ENCODE measurements at regions not wholly inside any gene's neighbourhood (a gene's known extent, or its start where the extent isn't known, plus 50 kb on each side); places are given as distances from the start of the nearest gene placed in this dataset.
A peak's percentile ranks its signal among the peaks of the same experiment; 100 is the strongest.
"Not testable (repeated sequence)": the region's sequence is repeated elsewhere in the genome, so short reads cannot be mapped to it uniquely, and the experiment has no call there.

DNA sequence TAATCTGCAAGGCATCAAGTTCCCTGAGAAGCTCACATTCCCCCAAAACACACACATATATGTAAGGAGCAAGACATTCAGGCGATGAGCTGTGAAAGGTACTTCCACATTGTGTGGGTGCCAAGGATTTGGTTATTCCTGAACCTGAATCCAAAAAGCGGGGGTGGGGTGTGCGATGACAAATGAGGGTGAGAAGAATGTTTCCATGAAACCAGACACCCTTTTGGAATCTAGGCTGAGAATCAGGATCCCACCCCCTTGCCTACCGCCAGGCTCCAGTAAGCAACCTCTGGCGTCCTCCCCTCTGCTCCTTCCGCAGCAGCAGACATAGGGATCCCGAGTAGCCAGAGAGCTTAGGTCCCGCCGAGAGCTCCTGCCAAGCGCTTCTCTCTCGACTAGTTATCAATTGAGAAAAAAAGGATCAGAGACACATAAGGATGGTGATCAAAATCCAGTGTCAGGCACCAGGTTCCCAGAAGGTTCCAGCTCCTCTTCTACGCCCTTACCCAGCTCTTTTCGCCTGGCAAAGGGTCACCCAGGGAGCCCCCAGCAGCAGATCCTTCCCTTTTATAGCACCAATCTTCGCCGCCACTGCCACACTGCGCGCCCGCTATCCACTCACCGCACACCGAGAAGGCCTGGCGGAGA lies 191.1 kb downstream of the USP22 start:
- DNase-seq: not testable (repeated sequence)

GRCh38 chr17:20852239-20852989 lies 190.4 kb downstream of the USP22 start:
- DNase-seq: peak; percentile 31 to 32

- DNase-seq: no peak
These were observed 189.8 kb downstream of the USP22 start for GRCh38 chr17:20852990-20853370.

DNA sequence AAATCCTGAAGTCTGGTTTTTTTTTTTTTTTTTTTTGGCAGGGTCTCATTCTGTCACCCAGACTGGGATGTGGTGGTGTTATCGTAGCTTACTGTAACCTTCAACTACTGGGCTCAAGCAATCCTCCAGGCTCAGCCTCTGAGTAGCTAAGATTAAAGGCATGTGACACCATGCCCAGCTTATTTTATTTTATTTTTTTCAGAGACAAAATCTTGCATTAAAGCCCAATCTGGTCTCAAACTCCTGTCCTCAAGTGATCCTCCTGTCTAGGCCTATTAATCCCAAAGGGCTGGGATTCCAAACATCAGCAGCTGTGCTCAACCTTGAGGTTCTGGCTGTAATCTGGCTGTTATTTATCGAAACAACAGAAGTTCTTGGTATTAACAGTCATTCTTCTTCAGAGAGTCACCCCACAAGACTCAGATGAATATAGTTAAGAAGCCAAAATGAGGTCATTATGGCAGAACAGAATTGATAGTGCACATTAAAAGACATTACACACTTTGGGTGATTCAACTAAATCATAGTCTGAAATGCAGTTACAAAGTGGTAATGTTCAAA lies 186.8 kb downstream of the USP22 start:
- not testable (repeated sequence) for DNase-seq

DNA sequence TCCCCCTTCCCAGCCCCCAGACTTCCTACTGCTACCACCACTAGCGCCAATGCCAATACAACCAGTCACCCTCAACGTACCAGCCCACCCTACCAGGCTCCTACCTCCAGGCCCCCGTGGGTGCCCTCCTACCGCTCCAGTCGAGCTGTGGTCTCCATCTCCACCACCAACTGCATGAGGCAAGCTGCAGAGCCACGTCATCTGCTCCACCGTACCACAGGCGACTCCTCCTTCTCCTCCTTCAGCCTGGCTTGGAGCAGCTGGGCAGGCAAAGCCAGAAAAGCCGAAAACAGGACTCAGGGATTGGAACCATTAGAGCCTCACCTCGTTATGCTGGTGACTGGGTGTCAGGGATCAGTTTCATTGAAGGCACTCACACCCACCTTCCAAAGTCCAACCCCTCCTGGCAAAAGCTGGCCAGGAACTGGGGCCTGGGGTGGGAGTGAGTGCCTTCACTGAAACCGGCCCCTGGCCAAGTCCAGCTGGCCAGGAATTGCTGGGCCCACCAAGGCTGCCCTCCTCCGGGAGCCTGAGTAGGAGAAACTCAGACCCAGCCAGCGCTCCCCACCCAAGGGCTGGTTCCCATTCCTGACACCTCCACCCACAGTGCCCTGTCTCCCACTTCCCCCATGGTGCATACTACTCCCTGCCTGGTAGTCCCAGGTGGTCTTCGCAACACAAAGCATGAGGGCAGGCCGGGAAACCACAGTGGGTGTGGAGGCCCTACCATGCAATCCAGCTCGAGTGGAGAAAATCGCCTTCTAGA lies 176.2 kb downstream of the USP22 start:
- DNase-seq: not testable (repeated sequence)

DNA sequence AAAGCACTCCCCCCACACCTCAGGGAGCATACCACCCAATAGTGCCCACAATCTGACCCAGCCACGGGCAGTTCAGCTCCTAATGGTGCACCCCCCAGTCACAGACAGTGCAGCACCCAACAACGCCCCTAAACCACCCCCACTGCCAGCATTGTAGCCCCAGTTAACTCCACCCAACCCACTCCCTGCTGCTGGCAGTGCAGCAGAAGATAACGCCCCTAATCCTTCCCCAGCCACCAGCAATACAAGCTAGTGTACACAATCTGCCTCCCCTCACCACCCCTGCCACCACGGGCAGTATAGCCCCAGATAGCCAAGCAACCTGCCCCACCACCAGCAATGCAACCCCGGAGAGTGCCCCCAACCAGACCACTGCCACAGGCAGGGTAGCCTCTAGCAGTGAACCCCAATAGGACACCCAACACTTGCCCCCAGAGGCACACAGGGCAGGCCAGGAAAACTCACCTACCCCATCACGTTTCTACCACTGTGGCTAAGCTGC lies 175.3 kb downstream of the USP22 start:
- DNase-seq: not testable (repeated sequence)

- not testable (repeated sequence) for DNase-seq
These were observed 174.7 kb downstream of the USP22 start for GRCh38 chr17:20867938-20868661.

DNA sequence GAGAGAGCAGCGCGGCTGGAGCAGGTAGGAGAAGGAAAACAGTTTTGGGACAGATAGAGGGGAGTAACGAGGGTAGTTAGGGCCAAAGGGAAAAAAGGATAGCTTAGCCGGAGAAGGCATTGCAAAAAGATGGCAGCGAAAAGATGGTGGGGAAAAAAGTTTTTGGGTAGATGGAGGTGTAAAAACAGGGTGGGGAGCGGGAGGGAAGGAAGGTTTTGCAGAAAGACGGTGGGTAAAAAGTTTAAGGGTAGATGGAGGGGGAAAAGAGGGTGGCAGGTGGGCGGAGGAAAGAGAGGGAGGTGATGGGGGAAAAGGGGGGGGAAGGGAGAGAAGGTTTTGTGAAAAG lies 174.2 kb downstream of the USP22 start:
- DNase-seq: not testable (repeated sequence)

GRCh38 chr17:20873173-20873572 lies 169.6 kb downstream of the USP22 start:
- DNase-seq: not testable (repeated sequence)

GRCh38 chr17:20873688-20874328 lies 169.0 kb downstream of the USP22 start:
- not testable (repeated sequence) for DNase-seq

DNA sequence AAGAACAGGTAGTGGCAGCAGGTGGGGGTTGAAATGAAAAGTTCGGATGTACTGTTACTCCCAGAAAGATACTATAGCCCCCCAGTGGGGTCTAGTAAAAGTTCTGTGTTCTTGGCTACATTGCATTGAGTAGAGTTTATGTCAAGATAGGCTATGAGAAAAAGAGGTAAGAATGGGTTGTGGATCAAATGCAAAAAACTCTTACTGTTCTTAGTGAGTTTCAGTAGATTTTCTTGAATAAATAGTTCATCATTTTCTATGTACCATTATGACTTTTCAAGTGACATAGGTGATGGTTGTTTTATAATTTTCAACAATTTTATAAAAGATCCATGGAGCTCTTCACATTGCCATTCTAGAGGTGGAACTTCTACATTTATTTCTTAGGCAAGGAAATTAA lies 165.4 kb downstream of the USP22 start:
- not testable (repeated sequence) for DNase-seq

DNA sequence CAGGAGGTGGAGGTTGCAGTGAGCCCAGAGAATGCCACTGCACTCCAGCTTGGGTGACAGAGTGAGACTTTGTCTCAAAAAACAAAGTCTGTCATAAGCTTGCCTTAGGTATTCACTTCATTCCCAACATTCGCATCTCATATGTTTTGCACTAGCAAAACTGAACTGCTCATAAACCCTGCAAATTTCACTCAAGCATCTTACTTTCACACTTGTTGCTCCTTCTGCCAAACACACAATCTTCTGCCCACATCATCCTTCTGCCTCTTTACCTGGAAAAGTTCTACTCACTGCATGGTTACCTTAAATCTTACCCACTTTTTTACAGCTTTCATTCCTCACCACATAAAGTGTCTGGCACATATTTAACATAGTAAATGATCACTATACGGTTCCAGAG lies 152.5 kb downstream of the USP22 start:
- no peak for DNase-seq

DNA sequence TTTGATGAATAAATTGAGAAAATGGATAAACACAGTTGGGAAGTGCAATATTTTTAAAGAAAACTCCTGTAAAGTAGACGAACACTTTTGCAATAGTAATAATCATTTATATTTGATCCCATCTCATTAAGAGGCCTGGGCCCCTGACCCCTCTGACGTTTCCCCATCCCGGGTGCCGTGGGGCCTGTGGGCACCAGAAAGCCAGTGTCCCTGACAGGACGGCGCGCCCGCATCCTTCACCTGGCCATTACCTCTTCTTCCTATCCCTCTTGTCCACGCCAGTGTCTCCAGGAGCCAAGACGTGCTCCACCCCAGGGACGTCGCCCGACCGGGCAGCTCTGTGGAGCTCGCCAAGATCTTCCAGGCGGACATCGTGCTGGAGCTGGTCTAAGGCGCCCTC lies 147.4 kb downstream of the USP22 start:
- DNase-seq: not testable (repeated sequence)

DNA sequence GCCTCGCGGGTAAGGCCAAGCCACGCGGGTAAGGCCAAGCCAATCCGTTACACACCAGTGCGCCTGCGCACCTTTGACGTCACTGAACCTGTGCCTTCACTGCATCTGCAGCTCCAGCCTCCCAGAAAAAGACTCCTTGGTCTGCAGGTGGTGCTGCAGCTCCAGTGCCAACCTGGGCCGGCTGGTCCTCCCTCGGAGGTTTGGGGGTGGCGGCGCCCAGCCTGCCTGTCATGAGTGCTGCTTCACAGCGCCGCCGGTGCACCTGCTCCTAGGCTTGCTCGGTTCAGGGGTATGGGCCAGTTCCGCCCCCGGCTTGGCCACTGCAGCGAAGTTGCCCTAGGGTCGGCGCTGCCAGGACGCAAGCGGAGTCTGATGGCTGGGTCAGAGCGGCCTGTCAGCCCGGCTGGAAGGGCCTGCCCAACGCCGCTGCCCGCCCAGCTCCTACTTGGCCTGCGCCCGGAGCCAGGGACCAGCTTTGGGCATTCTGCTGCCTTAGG lies 146.6 kb downstream of the USP22 start:
- peak; percentile 52 to 63 for DNase-seq

DNA sequence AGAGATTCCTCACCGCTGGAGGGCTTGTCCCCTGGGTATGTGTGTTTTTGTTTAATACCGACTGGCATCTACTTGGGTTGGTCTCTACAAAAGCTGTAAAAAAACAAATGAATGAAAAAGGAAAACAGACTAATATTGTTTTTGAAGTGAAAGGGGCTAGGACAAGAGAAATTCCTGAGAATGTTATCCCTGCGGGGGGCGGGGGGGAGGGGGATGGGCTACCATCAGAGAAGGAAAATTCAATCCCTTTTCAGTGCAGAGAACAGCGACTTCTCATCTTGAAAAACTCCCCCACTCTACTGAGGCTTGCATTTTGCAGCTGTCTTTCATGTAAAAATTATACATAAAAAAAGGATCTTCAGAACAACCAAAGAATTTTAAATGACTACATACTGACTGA lies 144.1 kb downstream of the USP22 start:
- not testable (repeated sequence) for DNase-seq

DNA sequence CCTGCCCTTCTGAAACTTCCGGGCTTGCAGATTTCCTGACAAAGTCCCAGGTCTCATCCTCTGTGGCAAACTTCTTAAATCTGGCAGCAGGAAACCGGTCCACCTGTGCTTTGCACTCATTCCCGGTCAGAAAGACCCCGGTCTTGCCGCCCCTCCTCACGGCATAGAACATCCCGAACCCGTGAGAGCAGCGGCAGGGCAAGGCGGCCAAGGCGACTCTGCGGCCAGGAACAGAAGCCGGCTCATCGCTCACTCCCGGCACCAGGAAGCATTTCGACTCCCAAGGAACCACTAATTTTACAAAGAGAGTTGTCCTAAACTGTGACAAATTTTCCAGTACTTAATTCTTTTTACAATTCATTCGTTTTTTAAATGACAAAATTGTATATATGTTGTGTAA lies 140.3 kb downstream of the USP22 start:
- not testable (repeated sequence) for DNase-seq

- DNase-seq: not testable (repeated sequence)
These were observed 139.3 kb downstream of the USP22 start for GRCh38 chr17:20903549-20903948.

- peak; percentile 85 to 88 for DNase-seq
These were observed 134.2 kb downstream of the USP22 start for GRCh38 chr17:20908313-20909267.

GRCh38 chr17:20914658-20915057 lies 128.2 kb downstream of the USP22 start:
- no peak for DNase-seq

DNA sequence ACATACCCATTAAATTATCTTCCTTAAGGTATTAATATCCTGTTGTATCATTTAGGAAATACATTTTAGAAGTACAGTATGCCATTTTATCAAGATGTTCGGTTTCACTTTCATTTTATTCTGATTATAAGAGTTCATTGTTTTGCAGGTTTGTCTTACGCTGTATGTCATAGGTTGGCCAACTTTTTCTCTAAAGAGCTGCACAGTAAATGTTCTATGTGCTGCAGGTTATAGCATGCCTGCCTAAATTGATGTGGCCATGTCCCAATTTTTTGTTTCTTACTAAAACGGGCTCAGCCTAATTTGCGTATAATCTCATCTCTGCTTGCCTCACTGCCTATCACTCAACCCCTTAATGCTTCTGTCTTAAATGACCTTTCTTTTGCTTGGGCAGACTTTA lies 126.4 kb downstream of the USP22 start:
- no peak for DNase-seq
